Thyroid gland (tissue), 4 donors: ENCODE measurements at regions not wholly inside any gene's neighbourhood (a gene's known extent, or its start where the extent isn't known, plus 50 kb on each side); places are given as distances from the start of the nearest gene placed in this dataset.

Source experiments
- POLR2A ChIP-seq, 2 donors: fragments of 450-650 bp; IDR thresholded peaks; one replicate each; pipeline ENCODE4 v1.6.1; 2017; ENCODE audit warnings: antibody characterized with exemption in 2 of 2, mild to moderate bottlenecking in 2 of 2, moderate library complexity in 1 of 2
- TF ChIP-seq, protein P1 (sequence below), 6 experiments: fragments of 200-600 bp in 3 of 6; fragments of 450-650 bp in 3 of 6; sonication (generic) in 3 of 6; IDR thresholded peaks; one replicate each; pipeline ENCODE4 v1.5.1; 2016 to 2019; ENCODE audit warnings: antibody characterized with exemption in 6 of 6, mild to moderate bottlenecking in 2 of 6, inconsistent platforms in 1 of 6, moderate library complexity in 1 of 6

DNA sequence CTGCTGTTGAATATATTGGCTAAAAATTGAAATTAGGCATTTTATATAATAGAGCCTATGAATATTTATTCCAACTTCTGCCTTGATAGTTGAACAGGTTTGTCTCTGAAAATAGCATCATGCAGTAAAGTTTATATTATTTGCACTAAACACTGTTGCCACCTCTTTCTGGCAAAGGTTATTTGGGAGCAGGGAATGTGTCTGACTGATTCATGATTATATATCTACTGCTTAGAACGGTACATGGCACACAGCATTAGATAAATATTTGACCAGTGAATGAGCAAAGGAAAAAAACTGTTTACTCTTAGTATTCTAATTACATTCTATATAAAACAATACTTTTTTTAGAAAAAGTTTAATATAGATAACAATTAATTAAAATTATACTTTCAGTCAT lies 123.1 kb upstream of the MGAT4C start:
- TF ChIP-seq, protein P1, sequence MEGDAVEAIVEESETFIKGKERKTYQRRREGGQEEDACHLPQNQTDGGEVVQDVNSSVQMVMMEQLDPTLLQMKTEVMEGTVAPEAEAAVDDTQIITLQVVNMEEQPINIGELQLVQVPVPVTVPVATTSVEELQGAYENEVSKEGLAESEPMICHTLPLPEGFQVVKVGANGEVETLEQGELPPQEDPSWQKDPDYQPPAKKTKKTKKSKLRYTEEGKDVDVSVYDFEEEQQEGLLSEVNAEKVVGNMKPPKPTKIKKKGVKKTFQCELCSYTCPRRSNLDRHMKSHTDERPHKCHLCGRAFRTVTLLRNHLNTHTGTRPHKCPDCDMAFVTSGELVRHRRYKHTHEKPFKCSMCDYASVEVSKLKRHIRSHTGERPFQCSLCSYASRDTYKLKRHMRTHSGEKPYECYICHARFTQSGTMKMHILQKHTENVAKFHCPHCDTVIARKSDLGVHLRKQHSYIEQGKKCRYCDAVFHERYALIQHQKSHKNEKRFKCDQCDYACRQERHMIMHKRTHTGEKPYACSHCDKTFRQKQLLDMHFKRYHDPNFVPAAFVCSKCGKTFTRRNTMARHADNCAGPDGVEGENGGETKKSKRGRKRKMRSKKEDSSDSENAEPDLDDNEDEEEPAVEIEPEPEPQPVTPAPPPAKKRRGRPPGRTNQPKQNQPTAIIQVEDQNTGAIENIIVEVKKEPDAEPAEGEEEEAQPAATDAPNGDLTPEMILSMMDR (IDR thresholded peaks at IDR 0.05): no peak
- TF ChIP-seq POLR2A (IDR thresholded peaks at IDR 0.05): no peak
